ENCODE measurements at regions not wholly inside any gene's neighbourhood (a gene's known extent, or its start where the extent isn't known, plus 50 kb on each side); places are given as distances from the start of the nearest gene placed in this dataset.

GRCh38 chr20:24718696-24719095, 230.4 kb upstream of the CST7 start:
- no peak overlapping the region for H3K4me2 ChIP-seq (ENCODE audit: insufficient read depth, low read length)
- H2AFZ ChIP-seq (ENCODE audit: low read depth, low read length), result no peak overlapping the region
- no peaks in the 10 kb centered on the region for H3K4me1 ChIP-seq (ENCODE audit: control insufficient read depth, extremely low read depth, insufficient read depth, low read length)
- H3K79me2 ChIP-seq (ENCODE audit: control insufficient read depth, insufficient read depth, low read length), result no peaks in the 10 kb centered on the region
- POLR2A ChIA-PET, result no interaction called here
- no peak overlapping the region for H3K9ac ChIP-seq (replicated peaks; ENCODE audit: extremely low read depth, insufficient read depth, low read length)
- no peaks in the 10 kb centered on the region for H4K20me1 ChIP-seq (replicated peaks; ENCODE audit: control insufficient read depth, extremely low read depth, insufficient read depth, low read length)
- intact Hi-C loops (cut with micrococcal nuclease), result no loop called here
- H3K9me3 ChIP-seq (replicated peaks; ENCODE audit: control insufficient read depth, insufficient read depth, low read length), result no peaks in the 10 kb centered on the region
- DNase-seq (ENCODE audit: low read depth, low spot score), result no peak
- no TSS peak for BruUV-seq (replicated peaks)
- no peaks in the 10 kb centered on the region for H3K27me3 ChIP-seq (ENCODE audit: control insufficient read depth in 2 of 2, insufficient read depth in 2 of 2, low read length in 2 of 2)
- CTCF ChIA-PET, result interaction anchor here (0.9 kb wide), 1 partner anchor 10 kb away, joined by 3 read pairs; no protein-coding TSS in a partner anchor
- no peak for FAIRE-seq
- H3K27ac ChIP-seq (ENCODE audit: insufficient read depth, low read depth, low read length), result no peak overlapping the region
- no peak for TF ChIP-seq CTCF (IDR thresholded peaks at IDR 0.05; ENCODE audit: extremely low read depth in 1 of 2, insufficient read depth in 1 of 2, low read depth in 1 of 2, low read length in 2 of 2)
- H3K36me3 ChIP-seq (ENCODE audit: control insufficient read depth in 2 of 2, extremely low read depth in 1 of 2, insufficient read depth in 2 of 2, low read length in 2 of 2), result no peaks in the 10 kb centered on the region
- no peaks in the 10 kb centered on the region for H3K9me1 ChIP-seq (replicated peaks; ENCODE audit: control insufficient read depth, extremely low read depth, insufficient read depth, low read length)
- no peak overlapping the region for H3K4me3 ChIP-seq (replicated peaks in 1 of 3; ENCODE audit: insufficient read depth in 1 of 3, low read depth in 1 of 3, low read length in 3 of 3)
- dilution Hi-C loops (cut with MboI; ENCODE audit: extremely low pct_ligation_motif_present, low sequenced_read_pairs), result no loop called here

GRCh38 chr20:24720957-24721356, 228.1 kb upstream of the CST7 start:
- H3K9ac ChIP-seq (replicated peaks; ENCODE audit: extremely low read depth, insufficient read depth, low read length), result no peak overlapping the region
- no peak overlapping the region for H2AFZ ChIP-seq (ENCODE audit: low read depth, low read length)
- CTCF ChIA-PET, result no interaction called here
- H3K36me3 ChIP-seq (ENCODE audit: control insufficient read depth in 2 of 2, extremely low read depth in 1 of 2, insufficient read depth in 2 of 2, low read length in 2 of 2), result no peaks in the 10 kb centered on the region
- H3K27me3 ChIP-seq (ENCODE audit: control insufficient read depth in 2 of 2, insufficient read depth in 2 of 2, low read length in 2 of 2), result no peaks in the 10 kb centered on the region
- no TSS peak for BruUV-seq (replicated peaks)
- no peak overlapping the region for H3K27ac ChIP-seq (ENCODE audit: insufficient read depth, low read depth, low read length)
- dilution Hi-C loops (cut with MboI; ENCODE audit: extremely low pct_ligation_motif_present, low sequenced_read_pairs) (no loop called here), intact Hi-C loops (cut with micrococcal nuclease) (no loop called here)
- H3K9me1 ChIP-seq (replicated peaks; ENCODE audit: control insufficient read depth, extremely low read depth, insufficient read depth, low read length), result no peaks in the 10 kb centered on the region
- H3K4me2 ChIP-seq (ENCODE audit: insufficient read depth, low read length), result no peak overlapping the region
- no peaks in the 10 kb centered on the region for H3K9me3 ChIP-seq (replicated peaks; ENCODE audit: control insufficient read depth, insufficient read depth, low read length)
- TF ChIP-seq EZH2 (IDR thresholded peaks at IDR 0.05; ENCODE audit: borderline replicate concordance, low read depth, low read length, severe bottlenecking) (no peak), JUN (IDR thresholded peaks at IDR 0.05; ENCODE audit: borderline replicate concordance, insufficient read depth, insufficient read length, low read depth) (no peak), CTCF (IDR thresholded peaks at IDR 0.05; ENCODE audit: extremely low read depth in 1 of 2, insufficient read depth in 1 of 2, low read depth in 1 of 2, low read length in 2 of 2) (no peak), POLR2A (IDR thresholded peaks at IDR 0.05; ENCODE audit: low read depth, low read length) (no peak), FOS (IDR thresholded peaks at IDR 0.05; ENCODE audit: borderline replicate concordance, insufficient read depth, low read length) (no peak), MAX (IDR thresholded peaks at IDR 0.05; ENCODE audit: insufficient read depth, insufficient read length) (no peak), MYC (IDR thresholded peaks at IDR 0.05; ENCODE audit: low read depth, low read length) (no peak), GATA2 (IDR thresholded peaks at IDR 0.05; ENCODE audit: insufficient read depth, insufficient read length, low read depth, low read length) (no peak), POLR2AphosphoS5 (IDR thresholded peaks at IDR 0.05; ENCODE audit: insufficient read depth, low read depth, low read length) (no peak)
- POLR2A ChIA-PET, result no interaction called here
- H3K4me3 ChIP-seq (replicated peaks in 1 of 3; ENCODE audit: insufficient read depth in 1 of 3, low read depth in 1 of 3, low read length in 3 of 3), result no peak overlapping the region
- no peaks in the 10 kb centered on the region for H3K4me1 ChIP-seq (ENCODE audit: control insufficient read depth, extremely low read depth, insufficient read depth, low read length)
- no peaks in the 10 kb centered on the region for H4K20me1 ChIP-seq (replicated peaks; ENCODE audit: control insufficient read depth, extremely low read depth, insufficient read depth, low read length)
- DNase-seq (ENCODE audit: low read depth, low spot score) (no peak), FAIRE-seq (no peak)
- no peaks in the 10 kb centered on the region for H3K79me2 ChIP-seq (ENCODE audit: control insufficient read depth, insufficient read depth, low read length)

Data from endothelial cell of umbilical vein (primary cell).